ENCODE measurements at regions not wholly inside any gene's neighbourhood (a gene's known extent, or its start where the extent isn't known, plus 50 kb on each side); places are given as distances from the start of the nearest gene placed in this dataset.
A peak's percentile ranks its signal among the peaks of the same experiment; 100 is the strongest.

DNA sequence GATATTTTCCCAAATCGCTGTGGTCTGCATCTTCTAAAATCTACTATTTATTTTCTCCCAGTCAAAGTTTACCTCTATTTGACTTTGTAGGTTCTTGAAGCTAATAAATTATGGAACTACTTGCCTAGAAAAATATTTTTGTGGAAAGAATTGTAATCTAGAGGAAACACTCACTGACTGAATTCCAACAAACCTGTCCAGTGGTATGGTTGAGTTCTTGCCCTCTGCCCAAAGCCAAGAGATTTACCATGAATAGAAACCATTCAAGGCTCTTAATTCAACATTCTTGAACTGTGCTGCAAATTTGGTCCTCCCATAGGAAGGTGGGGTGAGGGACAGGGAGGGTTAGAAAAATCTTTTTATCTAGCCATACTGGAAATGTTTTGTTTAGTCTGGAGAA lies 233.9 kb upstream of the MAP3K1 start:
- Mint-ChIP-seq H3K36me3 (peaks cover 4% of the 10 kb centered on the region), H3K27ac (peak overlapping the region; percentile 1), H3K9me3 (no peaks in the 10 kb centered on the region), H3K4me1 (peaks cover 18% of the 10 kb centered on the region), H3K4me3 (no peak overlapping the region), H3K27me3 (no peaks in the 10 kb centered on the region)
- DNase-seq (ENCODE audit: low spot score in 2 of 2), result no peak
- no peak for ATAC-seq (ENCODE audit: low read depth)

GRCh38 chr5:56580864-56581263 lies 234.5 kb upstream of the MAP3K1 start:
- Mint-ChIP-seq H3K4me1 (peaks cover 18% of the 10 kb centered on the region), H3K9me3 (no peaks in the 10 kb centered on the region), H3K27me3 (no peaks in the 10 kb centered on the region), H3K4me3 (no peak overlapping the region), H3K36me3 (peaks cover 4% of the 10 kb centered on the region), H3K27ac (peak overlapping the region; percentile 1)
- DNase-seq (ENCODE audit: low spot score in 2 of 2) (no peak), ATAC-seq (ENCODE audit: low read depth) (peak; percentile 60)

- ATAC-seq (ENCODE audit: low read depth) (no peak), DNase-seq (ENCODE audit: low spot score in 2 of 2) (no peak)
- Mint-ChIP-seq H3K9me3 (peaks cover 7% of the 10 kb centered on the region), H3K27me3 (no peaks in the 10 kb centered on the region), H3K36me3 (peaks cover 5% of the 10 kb centered on the region), H3K27ac (no peak overlapping the region), H3K4me3 (no peak overlapping the region), H3K4me1 (peaks cover 16% of the 10 kb centered on the region)
These were observed 239.5 kb upstream of the MAP3K1 start for GRCh38 chr5:56575821-56576220.

DNA sequence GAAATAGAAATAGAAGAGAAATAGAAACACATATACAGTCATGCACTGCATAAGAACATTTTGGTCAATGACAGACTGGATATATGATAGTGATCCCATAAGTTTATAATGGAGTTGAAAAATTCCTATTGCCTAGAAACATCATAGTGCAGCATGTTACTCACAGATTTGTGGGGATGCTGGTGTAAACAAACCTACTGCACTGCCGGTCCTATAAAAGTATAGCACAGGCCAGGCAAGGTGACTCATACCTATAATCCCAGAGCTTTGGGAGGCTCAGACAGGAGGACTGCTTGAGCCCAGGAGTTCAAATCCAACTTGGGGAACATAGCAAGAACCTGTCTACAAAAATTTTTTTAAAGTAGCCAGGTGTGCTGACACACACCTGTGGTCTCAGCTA lies 240.6 kb upstream of the MAP3K1 start:
- ATAC-seq (ENCODE audit: low read depth) (no peak), DNase-seq (ENCODE audit: low spot score in 2 of 2) (no peak)
- Mint-ChIP-seq H3K9me3 (peaks cover 7% of the 10 kb centered on the region), H3K4me3 (no peak overlapping the region), H3K27ac (no peak overlapping the region), H3K4me1 (peaks cover 9% of the 10 kb centered on the region), H3K36me3 (peaks cover 5% of the 10 kb centered on the region), H3K27me3 (no peaks in the 10 kb centered on the region)

DNA sequence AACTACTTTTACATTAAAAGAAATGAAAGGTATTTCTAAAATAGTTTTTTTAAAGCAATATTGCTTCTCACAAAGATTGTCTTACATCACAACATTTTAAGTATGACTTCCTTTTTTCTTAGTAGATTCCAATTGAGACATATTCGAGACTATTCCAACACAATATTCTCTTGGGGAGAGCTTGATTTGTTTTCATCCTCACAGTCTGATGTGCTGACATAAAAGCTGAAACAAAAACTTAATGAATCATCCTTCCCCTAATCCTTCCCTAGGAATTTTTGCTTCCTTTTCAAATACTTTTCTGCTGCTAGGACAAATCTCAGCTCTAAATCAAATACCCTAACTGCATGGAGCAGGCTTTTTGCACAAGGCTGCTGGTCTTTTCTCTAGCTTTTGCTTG lies 245.8 kb upstream of the MAP3K1 start:
- peaks cover 7% of the 10 kb centered on the region for H3K9me3 Mint-ChIP-seq
- H3K4me1 Mint-ChIP-seq, result peaks cover 38% of the 10 kb centered on the region
- no peak overlapping the region for H3K27ac Mint-ChIP-seq
- no peak for DNase-seq (ENCODE audit: low spot score in 2 of 2)
- H3K27me3 Mint-ChIP-seq, result no peaks in the 10 kb centered on the region
- no peak overlapping the region for H3K4me3 Mint-ChIP-seq
- ATAC-seq (ENCODE audit: low read depth), result no peak
- peaks cover 3% of the 10 kb centered on the region for H3K36me3 Mint-ChIP-seq

GRCh38 chr5:56569076-56569475 lies 246.3 kb upstream of the MAP3K1 start:
- H3K4me1 Mint-ChIP-seq, result peaks cover 35% of the 10 kb centered on the region
- no peak for ATAC-seq (ENCODE audit: low read depth)

DNA sequence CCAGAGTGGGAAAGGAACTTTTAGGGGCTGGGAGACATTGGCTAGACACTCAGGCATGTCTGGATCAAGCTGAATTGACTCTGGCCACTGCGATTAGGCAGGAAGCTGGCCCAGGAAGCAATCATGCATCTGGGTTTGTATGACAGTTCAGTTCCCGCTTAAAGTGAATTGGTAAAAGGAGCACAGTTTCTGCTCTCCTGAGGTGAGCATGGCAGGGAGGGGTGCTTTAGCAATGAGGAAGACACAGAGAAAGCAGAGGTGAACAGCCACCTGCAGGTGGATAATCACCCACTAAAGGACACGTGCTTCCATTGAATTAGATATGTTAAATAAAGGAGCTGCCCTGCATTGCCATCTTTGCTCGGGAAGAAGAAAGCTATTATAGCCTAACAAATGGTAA lies 248.1 kb upstream of the MAP3K1 start:
- Mint-ChIP-seq H3K4me3 (no peak overlapping the region), H3K9me3 (no peaks in the 10 kb centered on the region), H3K27me3 (no peaks in the 10 kb centered on the region), H3K36me3 (no peaks in the 10 kb centered on the region), H3K4me1 (peaks cover 32% of the 10 kb centered on the region), H3K27ac (peak overlapping the region; percentile 5)
- ATAC-seq (ENCODE audit: low read depth) (no peak), DNase-seq (ENCODE audit: low spot score in 2 of 2) (no peak)

More at GRCh38 chr5:56569076-56569475, 246.3 kb upstream of the MAP3K1 start:
- DNase-seq (ENCODE audit: low spot score in 2 of 2), result no peak
- Mint-ChIP-seq H3K9me3 (peaks cover 6% of the 10 kb centered on the region), H3K36me3 (peaks cover 3% of the 10 kb centered on the region), H3K27me3 (no peaks in the 10 kb centered on the region), H3K4me3 (no peak overlapping the region), H3K27ac (no peak overlapping the region)

GRCh38 chr5:56566374-56567249 lies 248.7 kb upstream of the MAP3K1 start:
- Mint-ChIP-seq H3K27ac (peak overlapping the region; percentile 5), H3K9me3 (no peaks in the 10 kb centered on the region), H3K36me3 (no peaks in the 10 kb centered on the region), H3K4me1 (peaks cover 32% of the 10 kb centered on the region), H3K27me3 (no peaks in the 10 kb centered on the region), H3K4me3 (no peak overlapping the region)
- no peak for ATAC-seq (ENCODE audit: low read depth)
- DNase-seq (ENCODE audit: low spot score in 2 of 2), result no peak

DNA sequence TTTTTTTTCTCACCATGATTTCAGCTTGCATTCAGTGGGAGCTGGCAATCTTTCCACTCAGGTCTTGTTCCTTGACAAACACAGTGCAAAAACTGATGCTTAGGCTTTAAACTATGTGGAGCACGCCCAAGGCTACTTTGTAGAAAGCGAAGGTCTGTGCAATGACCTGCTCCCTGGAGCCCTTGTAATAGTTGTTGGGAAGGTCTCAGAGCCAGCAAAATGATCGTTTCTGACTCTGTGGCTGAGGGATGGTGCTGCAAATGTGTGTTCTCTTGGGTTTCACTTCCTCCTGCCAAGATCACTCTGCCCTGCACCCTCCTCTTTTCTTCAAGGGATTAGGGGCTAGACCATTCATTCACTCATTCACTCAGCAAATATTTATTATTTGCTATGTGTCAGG lies 249.7 kb upstream of the MAP3K1 start:
- H3K36me3 Mint-ChIP-seq, result peaks cover 1% of the 10 kb centered on the region
- no peaks in the 10 kb centered on the region for H3K9me3 Mint-ChIP-seq
- DNase-seq (ENCODE audit: low spot score in 2 of 2) (peak in 1 of 2 donors; percentile 35), ATAC-seq (ENCODE audit: low read depth) (peak; percentile 99)
- H3K27me3 Mint-ChIP-seq, result no peaks in the 10 kb centered on the region
- peaks cover 36% of the 10 kb centered on the region for H3K4me1 Mint-ChIP-seq
- H3K27ac Mint-ChIP-seq, result peak overlapping the region; percentile 77
- peak overlapping the region; percentile 35 for H3K4me3 Mint-ChIP-seq

DNA sequence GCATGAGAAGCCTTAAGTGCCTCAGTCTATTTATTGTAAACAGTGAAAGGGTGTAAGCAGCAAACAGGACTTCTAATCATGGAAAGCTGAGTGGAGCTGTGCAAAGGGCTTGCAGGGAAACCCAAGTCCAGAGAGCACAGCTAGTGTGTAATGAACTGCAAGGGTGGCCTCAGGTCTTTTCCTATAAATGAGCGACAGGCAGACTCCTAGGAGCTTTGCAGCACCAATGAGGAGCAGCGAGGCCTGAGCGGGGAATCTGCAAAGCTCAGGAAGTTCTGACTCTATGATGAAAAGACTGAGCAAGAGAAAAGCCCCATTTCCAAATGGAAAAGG lies 250.1 kb upstream of the MAP3K1 start:
- peak overlapping the region; percentile 77 for H3K27ac Mint-ChIP-seq
- peaks cover 40% of the 10 kb centered on the region for H3K4me1 Mint-ChIP-seq
- peaks cover 2% of the 10 kb centered on the region for H3K9me3 Mint-ChIP-seq
- DNase-seq (ENCODE audit: low spot score in 2 of 2) (no peak), ATAC-seq (ENCODE audit: low read depth) (no peak)
- H3K4me3 Mint-ChIP-seq, result peak overlapping the region; percentile 17
- H3K36me3 Mint-ChIP-seq, result peaks cover 3% of the 10 kb centered on the region
- H3K27me3 Mint-ChIP-seq, result no peaks in the 10 kb centered on the region

DNA sequence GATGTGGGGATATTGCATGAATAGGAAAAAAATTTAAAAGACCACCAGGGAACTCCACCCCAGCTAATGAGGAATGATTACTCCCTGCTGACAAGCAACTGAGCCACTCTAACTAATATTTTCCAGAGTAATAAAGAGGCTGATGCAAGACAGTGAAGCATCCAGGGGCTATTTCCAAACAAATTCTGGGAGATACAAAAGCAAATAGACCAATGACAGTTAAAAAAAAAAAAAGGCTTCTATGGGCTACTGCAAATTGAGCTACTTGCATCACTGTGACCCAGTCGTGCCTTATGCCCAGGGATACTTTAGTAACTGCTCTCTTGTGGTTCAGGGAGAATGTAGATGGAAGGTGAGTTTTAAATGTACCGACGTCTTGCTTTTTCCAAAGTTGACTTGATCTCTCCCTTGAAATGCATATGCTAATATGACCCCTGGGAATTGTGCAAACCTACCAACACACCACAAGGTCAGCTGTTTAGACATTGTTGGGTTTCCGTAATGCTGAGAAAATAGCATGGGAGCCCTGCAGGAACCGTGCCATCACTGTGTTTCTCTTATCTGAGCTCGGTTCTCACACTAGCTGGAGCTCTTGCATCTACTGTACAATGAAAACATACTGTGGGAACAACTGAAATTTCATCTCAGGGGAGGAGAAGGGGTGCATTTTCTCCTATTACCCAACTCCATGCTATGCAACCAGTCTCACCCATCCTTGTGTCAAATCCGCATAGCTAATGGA lies 250.6 kb upstream of the MAP3K1 start:
- DNase-seq (ENCODE audit: low spot score in 2 of 2) (no peak), ATAC-seq (ENCODE audit: low read depth) (no peak)
- H3K4me3 Mint-ChIP-seq, result peak overlapping the region; percentile 17
- peaks cover 3% of the 10 kb centered on the region for H3K9me3 Mint-ChIP-seq
- no peaks in the 10 kb centered on the region for H3K27me3 Mint-ChIP-seq
- peaks cover 39% of the 10 kb centered on the region for H3K4me1 Mint-ChIP-seq
- peaks cover 3% of the 10 kb centered on the region for H3K36me3 Mint-ChIP-seq
- peak overlapping the region; percentile 77 for H3K27ac Mint-ChIP-seq

DNA sequence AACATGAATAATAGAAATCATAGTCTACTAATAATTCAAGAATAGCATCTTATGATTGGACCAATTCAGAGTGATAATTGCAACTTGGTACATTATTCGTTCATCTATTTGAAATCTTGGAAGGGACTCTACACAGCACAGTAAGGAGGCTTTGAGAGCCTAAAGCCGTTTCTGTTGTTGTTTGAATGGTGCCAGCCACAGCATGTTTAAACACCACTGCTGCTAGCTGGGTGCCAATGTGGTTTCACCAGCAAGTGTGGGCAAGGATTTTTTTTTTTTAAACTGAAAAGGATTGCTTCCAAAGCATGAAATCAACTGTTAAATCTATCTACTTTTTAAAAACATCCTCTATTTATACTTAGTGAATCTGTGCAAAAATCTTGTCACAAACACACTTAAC lies 253.9 kb upstream of the MAP3K1 start:
- peaks cover 27% of the 10 kb centered on the region for H3K4me1 Mint-ChIP-seq
- ATAC-seq (ENCODE audit: low read depth), result no peak
- peaks cover 3% of the 10 kb centered on the region for H3K9me3 Mint-ChIP-seq
- H3K27me3 Mint-ChIP-seq, result no peaks in the 10 kb centered on the region
- H3K36me3 Mint-ChIP-seq, result peaks cover 3% of the 10 kb centered on the region
- no peak for DNase-seq (ENCODE audit: low spot score in 2 of 2)
- H3K27ac Mint-ChIP-seq, result no peak overlapping the region
- H3K4me3 Mint-ChIP-seq, result no peak overlapping the region

DNA sequence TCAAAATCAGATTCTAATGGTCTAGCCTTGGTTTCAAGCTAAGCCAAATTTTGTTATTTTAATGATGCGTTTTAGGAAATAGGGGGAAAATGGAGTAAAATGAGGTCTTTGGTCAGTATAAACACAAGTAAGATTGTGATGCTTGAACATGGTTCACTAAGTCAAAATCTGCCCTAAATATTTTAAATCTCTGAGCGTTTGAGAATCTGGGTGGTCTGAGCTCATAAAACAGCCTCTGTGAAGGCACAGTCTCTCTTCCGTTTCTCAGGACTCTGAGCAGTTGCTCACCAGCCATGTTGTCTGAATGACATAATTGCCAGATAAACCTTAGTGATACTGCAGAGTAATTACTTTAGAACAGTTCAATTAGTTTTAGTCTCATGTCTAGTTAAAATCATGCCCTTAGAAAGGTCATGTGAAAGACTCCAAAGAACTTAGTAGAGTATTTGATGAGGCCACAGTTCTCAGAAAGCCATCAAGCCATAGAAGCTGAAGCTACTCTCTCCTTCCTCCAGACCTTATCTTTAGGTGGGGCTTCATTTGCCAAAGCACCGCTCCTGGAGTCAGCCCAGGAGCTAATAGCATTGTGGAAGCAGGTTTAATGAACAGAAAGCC lies 257.1 kb upstream of the MAP3K1 start:
- Mint-ChIP-seq H3K36me3 (peaks cover 3% of the 10 kb centered on the region), H3K4me1 (peaks cover 8% of the 10 kb centered on the region), H3K27me3 (no peaks in the 10 kb centered on the region), H3K9me3 (peaks cover 3% of the 10 kb centered on the region), H3K4me3 (no peak overlapping the region), H3K27ac (no peak overlapping the region)
- no peak for ATAC-seq (ENCODE audit: low read depth)
- no peak for DNase-seq (ENCODE audit: low spot score in 2 of 2)

- no peak overlapping the region for H3K4me3 Mint-ChIP-seq
- DNase-seq (ENCODE audit: low spot score in 2 of 2) (no peak), ATAC-seq (ENCODE audit: low read depth) (no peak)
- H3K36me3 Mint-ChIP-seq, result peaks cover 3% of the 10 kb centered on the region
- peaks cover 8% of the 10 kb centered on the region for H3K4me1 Mint-ChIP-seq
- H3K27ac Mint-ChIP-seq, result no peak overlapping the region
- no peaks in the 10 kb centered on the region for H3K27me3 Mint-ChIP-seq
- peaks cover 3% of the 10 kb centered on the region for H3K9me3 Mint-ChIP-seq
These were observed 258.2 kb upstream of the MAP3K1 start for GRCh38 chr5:56557198-56557597.

All from memory B cell (primary cell).